K562 (cell line): ENCODE measurements at regions not wholly inside any gene's neighbourhood (a gene's known extent, or its start where the extent isn't known, plus 50 kb on each side); places are given as distances from the start of the nearest gene placed in this dataset.
A peak's percentile ranks its signal among the peaks of the same experiment; 100 is the strongest.

Source experiments
- ATAC-seq: fragments of 200-7000 bp; cut with Tn5 transposase; 3 replicates; pipeline ENCODE4 v1.9.1; 2020; ENCODE audit warnings: moderate library complexity
- BruUV-seq: library from RNA; stranded (reverse); fragments of 400-500 nt; replicated peaks from 2 replicates; lab custom pipeline; 2021; lab: Mats Ljungman, UMichigan
- CTCF ChIA-PET: fragments of 300-600 bp; formaldehyde crosslinking; extraction: SDS; loops from one replicate; lab custom pipeline; 2021; ENCODE audit warnings: low intra/inter-chr PET ratio; lab: Yijun Ruan, JAX
- POLR2A ChIA-PET: fragments of 300-600, 350-650 bp; sonication (Branson Sonifier 250); formaldehyde crosslinking; extraction: SDS; loops from one replicate; lab custom pipeline; 2021; ENCODE audit warnings: antibody characterized with exemption, inconsistent platforms; lab: Yijun Ruan, JAX
- DNase-seq, 4 experiments: peaks; one replicate each; pipeline versions ENCODE4 v3.0.0 to v3.0.0-alpha.2; 2011 to 2018; ENCODE audit warnings: low spot score in 3 of 4, mixed read lengths in 3 of 4; ENCODE audit errors: extremely low read depth in 1 of 4
- FAIRE-seq: peaks from 2 replicates; lab custom pipeline; 2011; peaks lifted over from hg19 to GRCh38; lab: Jason Lieb, UNC
- H2AFZ ChIP-seq: 2 replicates; pipeline ENCODE4 v1.6.0; 2011; ENCODE audit warnings: low read depth, low read length, control low read depth, inconsistent platforms
- H3K27ac ChIP-seq: fragments of 200-600 bp; 3 replicates; pipeline ENCODE4 v1.8.0; 2011; ENCODE audit warnings: low read depth, mild to moderate bottlenecking, control low read depth, inconsistent platforms, low read length, moderate library complexity, mixed read lengths; ENCODE audit errors: extremely low read depth
- H3K27me3 ChIP-seq, 2 experiments: fragments of 300-600 bp in 1 of 2; 2 replicates in 1 of 2; 3 replicates in 1 of 2; pipeline versions ENCODE4 v1.6.0 to v1.8.0; 2011; ENCODE audit warnings: inconsistent platforms in 2 of 2, low read length in 2 of 2, mild to moderate bottlenecking in 1 of 2, mixed read lengths in 1 of 2, moderate library complexity in 1 of 2; ENCODE audit not compliant: control insufficient read depth in 2 of 2, insufficient read depth in 2 of 2
- H3K36me3 ChIP-seq: fragments of 300-600 bp; 3 replicates; pipeline ENCODE4 v1.8.0; 2011; ENCODE audit warnings: mild to moderate bottlenecking, low read length, inconsistent platforms; ENCODE audit not compliant: control insufficient read depth, insufficient read depth
- H3K4me1 ChIP-seq, 2 experiments: fragments of 200-600 bp in 1 of 2; replicated peaks in 1 of 2; 2 replicates in 1 of 2; 3 replicates in 1 of 2; pipeline versions ENCODE4 v1.5.1 to v1.8.0; 2011; ENCODE audit warnings: inconsistent platforms in 2 of 2, low read length in 2 of 2, mild to moderate bottlenecking in 1 of 2, mixed read lengths in 1 of 2, moderate library complexity in 1 of 2; ENCODE audit not compliant: control insufficient read depth in 2 of 2, insufficient read depth in 2 of 2
- H3K4me2 ChIP-seq: 2 replicates; pipeline ENCODE4 v1.6.1; 2011; ENCODE audit warnings: low read length, control low read depth, inconsistent platforms, mixed read lengths; ENCODE audit not compliant: insufficient read depth
- H3K4me3 ChIP-seq: fragments of 200-600 bp; sonication (generic), shearing (Covaris generic); 2 replicates; pipeline ENCODE4 v1.5.1; 2016; ENCODE audit warnings: control low read depth, inconsistent platforms
- H3K79me2 ChIP-seq: fragments of 200-600 bp; 3 replicates; pipeline ENCODE4 v1.8.0; 2011; ENCODE audit warnings: low read length, inconsistent platforms; ENCODE audit not compliant: control insufficient read depth, insufficient read depth
- H3K9ac ChIP-seq, 2 experiments: 2 replicates each; pipeline versions ENCODE4 v1.6.0 to v1.6.1; 2011; ENCODE audit warnings: low read depth in 2 of 2, low read length in 2 of 2, control low read depth in 1 of 2, inconsistent platforms in 1 of 2, mild to moderate bottlenecking in 1 of 2, mixed read lengths in 1 of 2; ENCODE audit not compliant: insufficient read depth in 1 of 2
- H3K9me1 ChIP-seq: one replicate; pipeline ENCODE4 v1.6.0; 2011; ENCODE audit warnings: inconsistent platforms, mild to moderate bottlenecking, low read length, moderate library complexity; ENCODE audit not compliant: control insufficient read depth, insufficient read depth
- H3K9me3 ChIP-seq: replicated peaks from 2 replicates; pipeline ENCODE4 v1.5.1; 2011; ENCODE audit warnings: low read depth, low read length, inconsistent platforms; ENCODE audit not compliant: control insufficient read depth, insufficient read depth
- H4K20me1 ChIP-seq: replicated peaks from 2 replicates; pipeline ENCODE4 v1.6.1; 2011; ENCODE audit warnings: low read length, inconsistent platforms, mixed read lengths; ENCODE audit not compliant: control insufficient read depth, insufficient read depth
- CBX2 ChIP-seq: fragments of 200-600 bp; sonication (generic); IDR thresholded peaks from one replicate; pipeline ENCODE4 v1.6.1; 2012; ENCODE audit warnings: mild to moderate bottlenecking, low read length, inconsistent platforms; ENCODE audit not compliant: insufficient read depth, poor library complexity, severe bottlenecking
- CREBBP ChIP-seq: IDR thresholded peaks from one replicate; pipeline ENCODE4 v1.6.1; 2012; ENCODE audit warnings: low read depth, mild to moderate bottlenecking, control low read depth, inconsistent platforms, low read length
- CSDE1 ChIP-seq, 2 experiments: fragments of 450-650 bp; IDR thresholded peaks; 2 replicates each; pipeline ENCODE4 v1.6.1; 2016; ENCODE audit warnings: mild to moderate bottlenecking in 1 of 2
- FOSL1 ChIP-seq: fragments of 200-800 bp; sonication (Bioruptor generic); conservative IDR thresholded peaks from 2 replicates; pipeline ENCODE4 v1.6.1; 2016; ENCODE audit warnings: missing genetic modification characterization, missing compliant biosample characterization
- MEF2D ChIP-seq: conservative IDR thresholded peaks from 2 replicates; pipeline ENCODE4 v1.6.1; 2016; ENCODE audit warnings: low read depth, missing genetic modification characterization, missing compliant biosample characterization
- MEIS2 ChIP-seq: fragments of 450-650 bp; IDR thresholded peaks from 2 replicates; pipeline ENCODE4 v1.6.1; 2014; ENCODE audit warnings: mild to moderate bottlenecking; ENCODE audit not compliant: partially characterized antibody
- PTRF ChIP-seq: fragments of 450-650 bp; IDR thresholded peaks from 2 replicates; pipeline ENCODE4 v1.6.1; 2016; ENCODE audit warnings: mild to moderate bottlenecking, missing genetic modification characterization, missing compliant biosample characterization
- RBM15 ChIP-seq: fragments of 200-400 bp; formaldehyde crosslinking; IDR thresholded peaks from 2 replicates; pipeline ENCODE4 v1.6.1; 2018; ENCODE audit warnings: mild to moderate bottlenecking, low read length, moderate library complexity; ENCODE audit not compliant: insufficient read depth
- SETDB1 ChIP-seq: IDR thresholded peaks from one replicate; pipeline ENCODE4 v1.6.1; 2012; ENCODE audit warnings: low read length, control low read depth, inconsistent platforms
- SMAD4 ChIP-seq: fragments of 250-450 bp; sonication (Bioruptor Pico); conservative IDR thresholded peaks from 2 replicates; pipeline ENCODE4 v1.8.0; 2021; ENCODE audit warnings: inconsistent platforms, mild to moderate bottlenecking, moderate library complexity
- TEAD1 ChIP-seq, 2 experiments: fragments of 450-650 bp in 1 of 2; sonication (generic) in 1 of 2; formaldehyde crosslinking; IDR thresholded peaks; 2 replicates each; pipeline versions ENCODE4 v1.4.0 to v1.8.0; 2020 to 2022; ENCODE audit warnings: mild to moderate bottlenecking in 2 of 2, missing genetic modification reagents in 1 of 2
- U2AF1 ChIP-seq: fragments of 200-400 bp; formaldehyde crosslinking; optimal IDR thresholded peaks from 2 replicates; pipeline ENCODE3; 2017; ENCODE audit warnings: mild to moderate bottlenecking, low read depth, low read length, moderate library complexity
- ZNF41 ChIP-seq: fragments of 250-450 bp; sonication (Bioruptor Pico); conservative IDR thresholded peaks from 2 replicates; pipeline ENCODE4 v1.4.0; 2020; ENCODE audit warnings: mild to moderate bottlenecking
- ZNF551 ChIP-seq: fragments of 250-450 bp; sonication (Bioruptor Pico); IDR thresholded peaks from 2 replicates; pipeline ENCODE4 v1.5.0; 2021; ENCODE audit warnings: mild to moderate bottlenecking, moderate library complexity
- ZNF561 ChIP-seq: fragments of 450-650 bp; formaldehyde crosslinking; conservative IDR thresholded peaks from 2 replicates; pipeline ENCODE4 v1.4.0; 2020; ENCODE audit warnings: mild to moderate bottlenecking, moderate library complexity
- ZNF57 ChIP-seq: fragments of 450-650 bp; formaldehyde crosslinking; IDR thresholded peaks from 2 replicates; pipeline ENCODE4 v1.4.0; 2020; ENCODE audit warnings: mild to moderate bottlenecking, moderate library complexity
- WGBS: fragments of 100-300 bp; shearing (Covaris generic); methylation state at CpG from one replicate; pipeline ENCODE4 v1.1.6; 2016; ENCODE audit warnings: low coverage, mixed read lengths; ENCODE audit not compliant: insufficient coverage; ENCODE audit errors: missing lambda C conversion rate; 5-methylcytosine and 5-hydroxymethylcytosine counted together
- in situ Hi-C: fragments of 300-500 bp; cut with MboI; formaldehyde crosslinking; loops from 4 replicates; pipeline ENCODE4 v1.15.0; 2018; ENCODE audit warnings: inconsistent platforms, mixed read lengths
- intact Hi-C: fragments of 100-400 bp; cut with micrococcal nuclease; formaldehyde crosslinking; loops from 2 replicates; pipeline ENCODE4 v1.14.2; 2022
- TF ChIP-seq, protein P1 (sequence below), 2 experiments: fragments of 450-650 bp; IDR thresholded peaks; 2 replicates each; pipeline ENCODE4 v1.6.1; 2016
- TF ChIP-seq, protein P2 (sequence below), 2 experiments: fragments of 450-650 bp in 1 of 2; sonication (generic) in 1 of 2; formaldehyde crosslinking in 1 of 2; IDR thresholded peaks in 1 of 2; conservative IDR thresholded peaks in 1 of 2; 2 replicates each; pipeline versions ENCODE4 v1.6.1 to v1.8.1; 2016 to 2023; ENCODE audit warnings: mild to moderate bottlenecking in 2 of 2, moderate library complexity in 2 of 2, inconsistent platforms in 1 of 2, missing genetic modification reagents in 1 of 2
- TF ChIP-seq, protein P3 (sequence below): sonication (generic); formaldehyde crosslinking; IDR thresholded peaks from 2 replicates; pipeline ENCODE4 v1.8.1; 2022; ENCODE audit warnings: missing genetic modification reagents
- TF ChIP-seq, protein P4 (sequence below): fragments of 450-650 bp; formaldehyde crosslinking; IDR thresholded peaks from 2 replicates; pipeline ENCODE4 v1.4.0; 2020; ENCODE audit warnings: mild to moderate bottlenecking

DNA sequence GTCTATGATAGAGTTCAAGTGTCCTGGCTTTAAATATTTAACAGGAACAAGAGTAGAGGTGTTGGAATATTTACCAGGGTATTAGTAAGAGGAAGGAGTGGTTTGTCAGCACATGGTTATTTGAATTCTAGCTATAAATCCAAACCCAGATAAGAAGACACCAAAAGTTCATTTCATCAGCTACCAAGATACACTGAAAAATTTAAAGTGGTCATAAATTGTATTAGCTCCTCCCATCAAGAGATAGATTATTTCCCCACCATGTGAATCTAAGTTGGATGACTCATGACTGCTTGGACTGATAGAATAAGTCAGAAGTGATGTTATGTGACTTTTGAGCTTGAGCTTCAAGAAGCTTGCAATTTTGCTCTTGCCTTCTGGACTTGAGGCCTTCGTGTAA is 72.1 kb upstream of the GRAMD2B start:
- Histone ChIP-seq H3K4me2 (no peak overlapping the region), H3K9ac (no peak overlapping the region), H3K9me3 (no peaks in the 10 kb centered on the region), H3K36me3 (no peaks in the 10 kb centered on the region), H3K9me1 (no peaks in the 10 kb centered on the region), H3K4me3 (no peak overlapping the region), H3K27ac (no peak overlapping the region), H3K27me3 (no peaks in the 10 kb centered on the region), H2AFZ (no peak overlapping the region), H3K4me1 (peaks cover 0 to 10% of the 10 kb centered on the region in 2 experiments; a peak in 2 of 5 replicates), H4K20me1 (no peaks in the 10 kb centered on the region), H3K79me2 (no peaks in the 10 kb centered on the region)
- ATAC-seq, result no peak
- peak in 1 of 4 experiments; percentile 31 for DNase-seq
- CTCF ChIA-PET, result no interaction called here
- intact Hi-C loops (loop anchor here (10.0 kb wide), 1 partner anchor 454 kb away; no protein-coding TSS in a partner anchor), in situ Hi-C loops (loop anchor here (5.0 kb wide), 1 partner anchor 186 kb away; no protein-coding TSS in a partner anchor)
- FAIRE-seq, result no peak
- WGBS, result 6% methylated on average over 1 of the region's 1 CpG
- BruUV-seq, result no TSS peak
- POLR2A ChIA-PET, result interaction anchor here (1.0 kb wide), 1 partner anchor 26 kb away, joined by 3 read pairs; no protein-coding TSS in a partner anchor
- TF ChIP-seq TEAD1 (CRISPR knock-in tag; IDR thresholded peaks at IDR 0.05) (no peak), CBX2 (no peak), ZNF551 (CRISPR knock-in tag) (no peak), SETDB1 (no peak), SMAD4 (CRISPR knock-in tag) (no peak), U2AF1 (no peak), FOSL1 (tag) (peak; percentile 59), ZNF57 (CRISPR knock-in tag) (no peak), MEIS2 (peak; percentile 57), PTRF (tag) (no peak), MEF2D (tag) (no peak), ZNF41 (CRISPR knock-in tag) (no peak), ZNF561 (CRISPR knock-in tag) (no peak), CREBBP (no peak), CSDE1 (IDR thresholded peaks at IDR 0.05) (no peak), RBM15 (no peak)
- TF ChIP-seq, protein P1, sequence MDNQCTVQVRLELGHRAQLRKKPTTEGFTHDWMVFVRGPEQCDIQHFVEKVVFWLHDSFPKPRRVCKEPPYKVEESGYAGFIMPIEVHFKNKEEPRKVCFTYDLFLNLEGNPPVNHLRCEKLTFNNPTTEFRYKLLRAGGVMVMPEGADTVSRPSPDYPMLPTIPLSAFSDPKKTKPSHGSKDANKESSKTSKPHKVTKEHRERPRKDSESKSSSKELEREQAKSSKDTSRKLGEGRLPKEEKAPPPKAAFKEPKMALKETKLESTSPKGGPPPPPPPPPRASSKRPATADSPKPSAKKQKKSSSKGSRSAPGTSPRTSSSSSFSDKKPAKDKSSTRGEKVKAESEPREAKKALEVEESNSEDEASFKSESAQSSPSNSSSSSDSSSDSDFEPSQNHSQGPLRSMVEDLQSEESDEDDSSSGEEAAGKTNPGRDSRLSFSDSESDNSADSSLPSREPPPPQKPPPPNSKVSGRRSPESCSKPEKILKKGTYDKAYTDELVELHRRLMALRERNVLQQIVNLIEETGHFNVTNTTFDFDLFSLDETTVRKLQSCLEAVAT (IDR thresholded peaks at IDR 0.05), result no peak
- TF ChIP-seq, protein P2, sequence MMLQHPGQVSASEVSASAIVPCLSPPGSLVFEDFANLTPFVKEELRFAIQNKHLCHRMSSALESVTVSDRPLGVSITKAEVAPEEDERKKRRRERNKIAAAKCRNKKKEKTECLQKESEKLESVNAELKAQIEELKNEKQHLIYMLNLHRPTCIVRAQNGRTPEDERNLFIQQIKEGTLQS (IDR thresholded peaks at IDR 0.05), result peak; percentile 59
- TF ChIP-seq, protein P2 (CRISPR knock-in tag; conservative IDR thresholded peaks at IDR 0.05), result no peak
- TF ChIP-seq, protein P3, sequence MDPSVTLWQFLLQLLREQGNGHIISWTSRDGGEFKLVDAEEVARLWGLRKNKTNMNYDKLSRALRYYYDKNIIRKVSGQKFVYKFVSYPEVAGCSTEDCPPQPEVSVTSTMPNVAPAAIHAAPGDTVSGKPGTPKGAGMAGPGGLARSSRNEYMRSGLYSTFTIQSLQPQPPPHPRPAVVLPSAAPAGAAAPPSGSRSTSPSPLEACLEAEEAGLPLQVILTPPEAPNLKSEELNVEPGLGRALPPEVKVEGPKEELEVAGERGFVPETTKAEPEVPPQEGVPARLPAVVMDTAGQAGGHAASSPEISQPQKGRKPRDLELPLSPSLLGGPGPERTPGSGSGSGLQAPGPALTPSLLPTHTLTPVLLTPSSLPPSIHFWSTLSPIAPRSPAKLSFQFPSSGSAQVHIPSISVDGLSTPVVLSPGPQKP, result no peak
- TF ChIP-seq, protein P4, sequence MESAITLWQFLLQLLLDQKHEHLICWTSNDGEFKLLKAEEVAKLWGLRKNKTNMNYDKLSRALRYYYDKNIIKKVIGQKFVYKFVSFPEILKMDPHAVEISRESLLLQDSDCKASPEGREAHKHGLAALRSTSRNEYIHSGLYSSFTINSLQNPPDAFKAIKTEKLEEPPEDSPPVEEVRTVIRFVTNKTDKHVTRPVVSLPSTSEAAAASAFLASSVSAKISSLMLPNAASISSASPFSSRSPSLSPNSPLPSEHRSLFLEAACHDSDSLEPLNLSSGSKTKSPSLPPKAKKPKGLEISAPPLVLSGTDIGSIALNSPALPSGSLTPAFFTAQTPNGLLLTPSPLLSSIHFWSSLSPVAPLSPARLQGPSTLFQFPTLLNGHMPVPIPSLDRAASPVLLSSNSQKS (CRISPR knock-in tag), result no peak
